ENCODE measurements at regions not wholly inside any gene's neighbourhood (a gene's known extent, or its start where the extent isn't known, plus 50 kb on each side); places are given as distances from the start of the nearest gene placed in this dataset.

- no peaks in the 10 kb centered on the region for H3K9me3 Mint-ChIP-seq
- no peak overlapping the region for H3K4me3 Mint-ChIP-seq
- H3K27ac Mint-ChIP-seq: no peak overlapping the region
- CTCF ChIA-PET: no interaction called here
- peaks cover 43% of the 10 kb centered on the region for H3K27me3 Mint-ChIP-seq
- H3K4me1 Mint-ChIP-seq: no peaks in the 10 kb centered on the region
- no peaks in the 10 kb centered on the region for H3K36me3 Mint-ChIP-seq
- DNase-seq: no peak
Observed at GRCh38 chr9:91483189-91483691, 59.6 kb upstream of the NFIL3 start.

- Mint-ChIP-seq H3K27me3 (peaks cover 42% of the 10 kb centered on the region), H3K27ac (no peak overlapping the region), H3K9me3 (no peaks in the 10 kb centered on the region), H3K36me3 (no peaks in the 10 kb centered on the region), H3K4me1 (no peaks in the 10 kb centered on the region), H3K4me3 (no peak overlapping the region)
- CTCF ChIA-PET: no interaction called here
- no peak for DNase-seq
Observed at GRCh38 chr9:91481972-91482371, 58.3 kb upstream of the NFIL3 start.

- Mint-ChIP-seq H3K9me3 (no peaks in the 10 kb centered on the region), H3K4me1 (no peaks in the 10 kb centered on the region), H3K27me3 (peaks cover 42% of the 10 kb centered on the region), H3K36me3 (no peaks in the 10 kb centered on the region), H3K4me3 (no peak overlapping the region), H3K27ac (no peak overlapping the region)
- DNase-seq: no peak
- CTCF ChIA-PET: no interaction called here
Observed at GRCh38 chr9:91477106-91477505, 53.5 kb upstream of the NFIL3 start.

GRCh38 chr9:91474656-91475055, 51.0 kb upstream of the NFIL3 start:
- H3K4me1 Mint-ChIP-seq: no peaks in the 10 kb centered on the region
- no peaks in the 10 kb centered on the region for H3K9me3 Mint-ChIP-seq
- no peak for DNase-seq
- H3K27ac Mint-ChIP-seq: no peak overlapping the region
- H3K36me3 Mint-ChIP-seq: no peaks in the 10 kb centered on the region
- CTCF ChIA-PET: no interaction called here
- H3K4me3 Mint-ChIP-seq: no peak overlapping the region
- peaks cover 43% of the 10 kb centered on the region for H3K27me3 Mint-ChIP-seq
